HT1080 (cell line): ENCODE measurements at regions not wholly inside any gene's neighbourhood (a gene's known extent, or its start where the extent isn't known, plus 50 kb on each side); places are given as distances from the start of the nearest gene placed in this dataset.
A peak's percentile ranks its signal among the peaks of the same experiment; 100 is the strongest.

Experiments
- DNase-seq: peaks from one replicate; pipeline ENCODE4 v3.0.0-alpha.2; 2015; ENCODE audit warnings: low read depth

DNA sequence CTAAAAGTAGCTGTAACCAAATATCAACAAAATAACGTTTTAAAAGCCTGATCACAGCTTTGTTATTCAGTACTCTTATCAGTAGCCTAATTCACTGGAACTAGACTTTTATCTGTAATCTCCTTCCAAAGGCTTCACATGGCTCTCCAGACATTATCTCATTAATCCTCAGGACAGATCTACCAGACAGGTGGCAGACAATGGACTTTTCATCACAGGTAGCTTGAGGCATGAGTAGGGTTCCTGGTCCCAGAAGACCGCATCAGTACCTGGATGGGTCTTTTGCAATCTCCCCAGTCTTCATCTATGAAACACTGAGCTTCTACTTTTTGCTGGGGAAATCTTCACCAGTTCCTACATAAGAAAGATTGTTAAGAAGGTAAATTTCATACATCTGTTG, 132.2 kb upstream of the FOXD3 start:
- no peak for DNase-seq

- DNase-seq: no peak
Observed at GRCh38 chr1:63198871-63199394, 123.4 kb upstream of the FOXD3 start.

GRCh38 chr1:63199706-63200335, 122.5 kb upstream of the FOXD3 start:
- DNase-seq: no peak

DNA sequence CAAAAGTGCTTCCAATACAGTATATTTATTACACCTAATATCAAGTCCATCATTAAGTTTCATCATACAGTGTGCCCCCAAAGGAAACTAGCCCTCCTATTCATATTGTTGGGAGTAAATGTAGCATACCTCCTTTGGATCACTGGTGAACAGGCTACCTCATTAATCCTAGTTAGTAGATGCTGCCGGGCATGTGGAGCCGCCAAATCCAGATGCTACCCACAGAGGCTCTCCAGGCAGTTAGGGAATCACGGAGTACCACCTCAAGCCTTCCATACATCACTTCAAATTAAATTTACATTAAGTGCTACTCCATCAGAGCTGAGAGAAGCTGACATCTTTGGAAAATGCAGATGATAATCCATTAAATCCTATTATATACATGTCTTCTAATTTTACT, 121.7 kb upstream of the FOXD3 start:
- DNase-seq: no peak

- no peak for DNase-seq
Observed at GRCh38 chr1:63203641-63204040, 118.7 kb upstream of the FOXD3 start.

DNA sequence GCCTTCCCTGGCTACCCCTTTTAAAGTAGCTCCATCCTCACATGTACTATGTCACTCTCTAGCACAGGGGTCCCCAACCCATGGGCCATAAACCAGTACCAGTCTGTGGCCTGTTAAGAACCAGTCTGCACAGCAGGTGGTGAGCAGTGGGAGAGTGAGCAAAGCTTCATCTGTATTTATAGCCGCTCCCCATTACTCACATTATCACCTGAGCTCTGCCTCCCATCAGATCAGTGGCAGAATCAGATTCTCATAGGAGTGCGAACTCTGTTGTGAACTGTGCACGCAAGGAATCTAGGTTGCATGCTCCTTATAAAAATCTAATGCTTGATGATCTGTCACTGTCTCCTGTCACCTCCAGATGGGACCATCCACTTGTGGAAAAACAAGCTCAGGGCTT, 116.6 kb upstream of the FOXD3 start:
- DNase-seq: no peak

GRCh38 chr1:63214553-63214952, 107.8 kb upstream of the FOXD3 start:
- no peak for DNase-seq

DNA sequence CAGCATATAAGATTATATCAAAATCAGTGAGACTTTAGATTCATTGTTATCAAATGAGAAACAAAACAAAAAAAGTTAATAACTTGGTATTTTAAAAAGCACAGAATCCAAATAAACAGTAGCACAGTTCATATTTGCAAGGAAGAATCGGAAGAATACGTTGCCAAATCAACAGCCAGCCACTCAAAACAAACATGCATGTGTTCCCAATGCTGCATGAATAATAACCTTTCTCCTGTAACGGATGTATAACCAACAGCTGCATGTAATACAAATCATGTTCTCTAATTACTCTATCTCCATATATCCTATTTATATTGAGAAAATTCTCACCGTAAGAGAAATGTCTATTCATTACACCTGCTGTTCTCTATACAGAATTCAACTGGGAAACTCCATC, 98.9 kb upstream of the FOXD3 start:
- no peak for DNase-seq

- DNase-seq: no peak
Observed at GRCh38 chr1:63230722-63231121, 91.6 kb upstream of the FOXD3 start.

DNA sequence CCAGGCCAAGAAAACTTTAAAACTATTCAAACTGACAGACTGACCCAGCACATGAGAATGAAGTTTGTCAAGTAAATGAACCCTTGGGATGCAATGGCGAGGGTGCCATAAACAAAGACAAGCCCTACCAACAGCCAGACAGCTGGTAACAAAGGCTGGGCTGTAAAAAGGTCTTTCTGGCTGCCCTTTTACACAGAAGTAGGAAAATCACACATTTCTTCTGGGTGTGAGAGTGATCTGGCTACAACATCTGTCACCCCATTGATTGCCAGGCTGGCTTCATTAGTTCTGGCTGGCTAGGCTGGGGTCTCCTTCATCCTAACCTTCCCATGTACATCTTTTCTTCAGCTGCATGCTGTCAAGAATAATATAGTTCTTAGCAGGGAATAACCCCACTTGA, 83.6 kb upstream of the FOXD3 start:
- no peak for DNase-seq

GRCh38 chr1:63245186-63245585, 77.2 kb upstream of the FOXD3 start:
- DNase-seq: no peak

GRCh38 chr1:63248216-63248615, 74.2 kb upstream of the FOXD3 start:
- no peak for DNase-seq

DNA sequence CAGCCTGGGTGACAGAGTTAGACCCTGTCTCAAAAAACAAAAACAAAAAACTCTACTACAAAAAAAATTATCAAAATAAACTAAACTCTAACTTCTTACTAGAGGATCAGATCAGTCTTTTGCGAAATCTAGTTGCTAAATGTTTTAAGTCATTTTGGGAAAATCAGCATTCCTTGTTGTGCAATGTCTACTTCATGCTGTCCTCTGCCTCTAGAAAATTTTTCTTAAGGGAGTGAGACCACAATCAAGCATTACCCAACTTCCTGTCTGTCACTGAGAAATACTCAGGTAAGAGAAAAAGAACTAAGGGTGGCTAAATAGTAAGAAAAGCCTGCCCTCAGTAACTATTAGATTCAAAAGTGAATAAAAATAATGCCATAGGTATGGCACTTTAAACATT, 67.2 kb upstream of the FOXD3 start:
- no peak for DNase-seq

DNA sequence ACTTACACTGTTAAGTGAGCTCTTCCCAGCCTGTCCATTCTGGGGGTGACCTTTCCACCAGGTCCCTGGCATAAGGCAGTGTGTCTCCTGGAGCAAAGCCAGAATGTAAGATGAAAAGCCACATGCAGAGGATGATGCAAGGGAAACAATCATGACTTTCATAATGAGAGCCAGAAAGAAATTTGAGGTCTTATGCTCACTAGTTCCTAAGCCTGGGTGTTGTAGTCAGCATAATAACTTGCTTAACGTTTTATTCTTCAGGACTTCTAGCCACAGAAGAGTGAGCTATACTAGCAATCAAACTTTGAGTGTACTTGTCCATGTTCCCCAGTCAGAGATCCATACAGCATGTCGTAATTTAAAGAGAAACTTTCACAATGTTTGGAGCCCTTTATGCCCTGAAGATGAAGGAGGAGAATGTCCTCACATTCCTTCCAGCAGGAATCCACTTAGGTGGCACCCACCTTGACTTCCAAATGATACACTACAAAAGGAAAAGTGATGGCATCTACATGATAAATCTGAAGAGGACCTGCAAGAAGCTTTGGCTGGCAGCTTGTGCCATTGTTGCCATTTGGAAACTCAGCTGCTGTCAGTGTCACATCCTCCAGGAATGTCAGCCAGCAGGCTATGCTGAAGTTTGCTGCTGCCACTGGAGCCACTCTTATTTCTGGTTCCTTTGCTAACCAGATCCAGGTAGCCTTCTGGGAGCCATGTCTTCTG, 60.5 kb upstream of the FOXD3 start:
- peak; percentile 52 for DNase-seq

DNA sequence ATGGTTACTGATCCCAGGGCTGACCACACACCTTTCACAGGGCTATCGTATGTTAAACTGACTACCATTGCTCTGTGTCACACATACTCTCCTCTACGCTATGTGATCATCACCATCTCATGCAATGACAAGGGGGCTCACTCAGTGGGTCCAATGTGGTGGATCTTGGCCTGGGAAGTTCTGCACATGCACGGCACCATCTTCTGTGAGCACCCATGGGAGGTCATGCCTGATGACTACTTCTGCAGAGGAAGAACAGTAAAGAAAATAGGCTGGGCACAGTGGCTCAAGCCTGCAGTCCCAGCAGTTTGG, 60.0 kb upstream of the FOXD3 start:
- DNase-seq: no peak

DNA sequence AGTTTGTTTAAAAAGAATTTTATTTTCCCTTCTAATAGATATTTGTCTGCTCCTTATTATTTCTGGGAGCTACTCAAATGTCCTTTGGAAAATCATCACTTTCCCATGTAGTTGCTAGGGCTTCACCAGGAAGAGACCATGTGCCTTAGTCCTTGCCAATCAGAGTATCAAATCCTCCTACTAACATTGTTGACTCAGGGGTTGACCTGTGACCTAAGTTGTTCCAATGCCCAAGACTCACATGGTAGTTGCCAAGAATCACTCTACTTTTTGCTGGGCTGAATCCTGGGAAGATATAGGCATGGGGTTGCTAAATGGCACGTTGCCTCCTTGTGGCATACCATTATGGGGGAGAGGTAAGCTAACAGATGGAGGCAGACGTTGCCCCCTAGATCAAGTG, 58.2 kb upstream of the FOXD3 start:
- peak; percentile 21 for DNase-seq

DNA sequence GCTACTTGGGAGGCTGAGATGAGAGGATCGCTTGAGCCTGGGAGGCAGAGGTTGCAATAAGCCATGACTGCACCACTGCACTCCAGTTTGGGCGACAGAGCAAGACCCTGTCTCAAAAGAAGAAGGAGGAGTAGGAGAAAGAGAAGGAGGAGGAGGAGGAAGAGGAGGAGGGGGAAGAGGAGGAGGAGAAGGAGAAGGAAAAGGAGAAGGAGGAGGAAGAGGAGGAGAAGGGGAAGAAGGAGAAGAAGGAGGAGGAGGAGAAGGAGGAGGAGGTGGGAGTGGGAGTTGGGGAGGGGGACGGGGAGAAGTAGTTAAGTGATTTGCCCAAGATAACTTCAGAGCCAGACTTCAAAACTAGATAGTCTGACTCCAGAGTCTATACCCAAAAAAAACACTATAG, 55.5 kb upstream of the FOXD3 start:
- DNase-seq: no peak

DNA sequence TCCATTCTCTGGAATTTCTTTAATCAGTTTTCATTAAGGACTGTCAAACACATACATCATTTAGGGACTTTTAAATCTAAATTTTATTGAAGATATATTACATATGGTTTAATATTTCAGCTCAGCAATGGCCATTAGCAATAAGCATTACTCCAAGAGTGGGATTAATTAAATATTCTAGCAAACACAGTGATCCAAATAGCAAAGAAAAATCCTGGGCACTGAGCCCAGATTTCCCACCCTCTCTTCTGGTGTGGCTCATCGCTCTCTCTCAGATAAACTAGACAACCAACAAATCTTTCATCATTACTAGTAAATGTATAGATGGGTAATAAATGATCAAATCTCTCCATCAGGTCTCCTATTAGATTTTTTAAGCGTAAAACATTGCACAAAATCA, 53.5 kb upstream of the FOXD3 start:
- DNase-seq: no peak

- DNase-seq: peak; percentile 12
Observed at GRCh38 chr1:63269571-63269970, 52.8 kb upstream of the FOXD3 start.
